ENCODE measurements at regions not wholly inside any gene's neighbourhood (a gene's known extent, or its start where the extent isn't known, plus 50 kb on each side); places are given as distances from the start of the nearest gene placed in this dataset.

GRCh38 chr18:70461323-70462077 lies 172.7 kb downstream of the SOCS6 start:
- no peak for DNase-seq (ENCODE audit: low read depth, low spot score)

GRCh38 chr18:70459731-70460130 lies 170.9 kb downstream of the SOCS6 start:
- DNase-seq (ENCODE audit: low read depth, low spot score), result no peak

GRCh38 chr18:70459251-70459650 lies 170.4 kb downstream of the SOCS6 start:
- DNase-seq (ENCODE audit: low read depth, low spot score), result no peak

- no peak for DNase-seq (ENCODE audit: low read depth, low spot score)
These were observed 168.9 kb downstream of the SOCS6 start for GRCh38 chr18:70457788-70458187.

GRCh38 chr18:70457223-70457622 lies 168.4 kb downstream of the SOCS6 start:
- DNase-seq (ENCODE audit: low read depth, low spot score), result no peak

GRCh38 chr18:70456376-70456775 lies 167.5 kb downstream of the SOCS6 start:
- no peak for DNase-seq (ENCODE audit: low read depth, low spot score)

GRCh38 chr18:70455731-70456130 lies 166.9 kb downstream of the SOCS6 start:
- no peak for DNase-seq (ENCODE audit: low read depth, low spot score)

- DNase-seq (ENCODE audit: low read depth, low spot score), result peak; percentile 39
These were observed 166.0 kb downstream of the SOCS6 start for GRCh38 chr18:70454704-70455322.

- no peak for DNase-seq (ENCODE audit: low read depth, low spot score)
These were observed 164.4 kb downstream of the SOCS6 start for GRCh38 chr18:70453058-70453775.

GRCh38 chr18:70452501-70452900 lies 163.7 kb downstream of the SOCS6 start:
- no peak for DNase-seq (ENCODE audit: low read depth, low spot score)

- no peak for DNase-seq (ENCODE audit: low read depth, low spot score)
These were observed 161.8 kb downstream of the SOCS6 start for GRCh38 chr18:70450426-70451253.

GRCh38 chr18:70448588-70448987 lies 159.7 kb downstream of the SOCS6 start:
- DNase-seq (ENCODE audit: low read depth, low spot score), result no peak

GRCh38 chr18:70446063-70446462 lies 157.2 kb downstream of the SOCS6 start:
- DNase-seq (ENCODE audit: low read depth, low spot score), result no peak

GRCh38 chr18:70442933-70443332 lies 154.1 kb downstream of the SOCS6 start:
- DNase-seq (ENCODE audit: low read depth, low spot score), result no peak

GRCh38 chr18:70432804-70433400 lies 144.1 kb downstream of the SOCS6 start:
- no peak for DNase-seq (ENCODE audit: low read depth, low spot score)

- no peak for DNase-seq (ENCODE audit: low read depth, low spot score)
These were observed 142.4 kb downstream of the SOCS6 start for GRCh38 chr18:70431203-70431624.

- no peak for DNase-seq (ENCODE audit: low read depth, low spot score)
These were observed 141.8 kb downstream of the SOCS6 start for GRCh38 chr18:70430501-70431173.

- no peak for DNase-seq (ENCODE audit: low read depth, low spot score)
These were observed 141.1 kb downstream of the SOCS6 start for GRCh38 chr18:70429847-70430500.

GRCh38 chr18:70428439-70428838 lies 139.6 kb downstream of the SOCS6 start:
- DNase-seq (ENCODE audit: low read depth, low spot score), result no peak

GRCh38 chr18:70426818-70427217 lies 138.0 kb downstream of the SOCS6 start:
- DNase-seq (ENCODE audit: low read depth, low spot score), result no peak

All from ELF-1 (cell line).